ENCODE measurements at regions not wholly inside any gene's neighbourhood (a gene's known extent, or its start where the extent isn't known, plus 50 kb on each side); places are given as distances from the start of the nearest gene placed in this dataset.

- DNase-seq = no peak
Observed at GRCh38 chr18:75158465-75159237, 50.3 kb downstream of the PTGR3 start.

- DNase-seq = no peak
Observed at GRCh38 chr18:75157851-75158250, 51.1 kb downstream of the PTGR3 start.

GRCh38 chr18:75157381-75157780 is 51.6 kb downstream of the PTGR3 start:
- DNase-seq = no peak

GRCh38 chr18:75156831-75157230 is 52.1 kb downstream of the PTGR3 start:
- no peak for DNase-seq

GRCh38 chr18:75156139-75156750 is 52.7 kb downstream of the PTGR3 start:
- DNase-seq = no peak

- no peak for DNase-seq
Observed at GRCh38 chr18:75154997-75155396, 53.9 kb downstream of the PTGR3 start.

GRCh38 chr18:75154259-75154658 is 54.7 kb downstream of the PTGR3 start:
- DNase-seq = no peak

- no peak for DNase-seq
Observed at GRCh38 chr18:75143851-75144250, 65.1 kb downstream of the PTGR3 start.

GRCh38 chr18:75142677-75143076 is 66.3 kb downstream of the PTGR3 start:
- DNase-seq = no peak

- DNase-seq = no peak
Observed at GRCh38 chr18:75141734-75142133, 67.2 kb downstream of the PTGR3 start.

GRCh38 chr18:75141166-75141565 is 67.8 kb downstream of the PTGR3 start:
- no peak for DNase-seq

GRCh38 chr18:75140296-75140695 is 68.6 kb downstream of the PTGR3 start:
- no peak for DNase-seq

GRCh38 chr18:75139226-75139911 is 69.6 kb downstream of the PTGR3 start:
- DNase-seq = no peak

GRCh38 chr18:75137346-75137877 is 71.5 kb downstream of the PTGR3 start:
- DNase-seq = no peak

- DNase-seq = no peak
Observed at GRCh38 chr18:75135158-75135725, 73.7 kb downstream of the PTGR3 start.

- DNase-seq = no peak
Observed at GRCh38 chr18:75134611-75134975, 74.3 kb downstream of the PTGR3 start.

- DNase-seq = no peak
Observed at GRCh38 chr18:75133721-75134610, 75.0 kb downstream of the PTGR3 start.

- no peak for DNase-seq
Observed at GRCh38 chr18:75132931-75133525, 75.9 kb downstream of the PTGR3 start.

- DNase-seq = no peak
Observed at GRCh38 chr18:75132098-75132870, 76.7 kb downstream of the PTGR3 start.

- DNase-seq = no peak
Observed at GRCh38 chr18:75131381-75132000, 77.4 kb downstream of the PTGR3 start.
